ENCODE measurements at regions not wholly inside any gene's neighbourhood (a gene's known extent, or its start where the extent isn't known, plus 50 kb on each side); places are given as distances from the start of the nearest gene placed in this dataset.

- TF ChIP-seq CTCF (IDR thresholded peaks at IDR 0.05; ENCODE audit: low read length) (peak; percentile 48; the same call in 1 of the 2 replicates), EZH2 (IDR thresholded peaks at IDR 0.05; ENCODE audit: borderline replicate concordance, low read length) (no peak)
These were observed 127.5 kb upstream of the MMADHC start for GRCh38 chr2:149715005-149715592.
